Keratinocyte (primary cell): ENCODE measurements at regions not wholly inside any gene's neighbourhood (a gene's known extent, or its start where the extent isn't known, plus 50 kb on each side); places are given as distances from the start of the nearest gene placed in this dataset.

ENCODE experiments used
- DNase-seq: peaks from one replicate; pipeline ENCODE4 v3.0.0-alpha.2; 2011; ENCODE audit warnings: low read depth, missing footprints, low spot score
- FAIRE-seq: peaks from 2 replicates; lab custom pipeline; 2011; peaks lifted over from hg19 to GRCh38; lab: Jason Lieb, UNC
- H2AFZ ChIP-seq: 2 replicates; pipeline ENCODE4 v1.6.0; 2012; ENCODE audit warnings: low read length, control low read depth, inconsistent platforms; ENCODE audit not compliant: control insufficient read depth
- H3K27ac ChIP-seq: 2 replicates; pipeline ENCODE4 v1.5.1; 2011; ENCODE audit warnings: low read length; ENCODE audit not compliant: control insufficient read depth, insufficient read depth
- H3K27me3 ChIP-seq: 3 replicates; pipeline ENCODE4 v1.6.0; 2011; ENCODE audit warnings: low read length; ENCODE audit not compliant: control insufficient read depth, insufficient read depth; ENCODE audit errors: extremely low read depth
- H3K36me3 ChIP-seq, 2 experiments: 2 replicates in 1 of 2; 3 replicates in 1 of 2; pipeline ENCODE4 v1.5.1; 2011; ENCODE audit warnings: low read length in 2 of 2, mild to moderate bottlenecking in 1 of 2; ENCODE audit not compliant: control insufficient read depth in 2 of 2, insufficient read depth in 2 of 2; ENCODE audit errors: extremely low read depth in 1 of 2
- H3K4me1 ChIP-seq: 3 replicates; pipeline ENCODE4 v1.5.1; 2011; ENCODE audit warnings: low read length; ENCODE audit not compliant: control insufficient read depth, insufficient read depth; ENCODE audit errors: extremely low read depth
- H3K4me2 ChIP-seq: 3 replicates; pipeline ENCODE4 v1.6.0; 2011; ENCODE audit warnings: low read depth, low read length; ENCODE audit not compliant: control insufficient read depth, insufficient read depth; ENCODE audit errors: extremely low read depth
- H3K4me3 ChIP-seq, 3 experiments: fragments of 200-600 bp in 1 of 3; sonication (generic) in 1 of 3; 2 replicates in 2 of 3; 3 replicates in 1 of 3; pipeline ENCODE4 v1.5.1; 2011 to 2016; ENCODE audit warnings: low read length in 3 of 3, mild to moderate bottlenecking in 3 of 3, control low read depth in 2 of 3, inconsistent platforms in 1 of 3, low read depth in 1 of 3, mixed read lengths in 1 of 3, mixed run types in 1 of 3, moderate library complexity in 1 of 3; ENCODE audit not compliant: control insufficient read depth in 2 of 3, insufficient read depth in 2 of 3; ENCODE audit errors: extremely low read depth in 1 of 3
- H3K79me2 ChIP-seq: 2 replicates; pipeline ENCODE4 v1.6.0; 2012; ENCODE audit warnings: low read length; ENCODE audit not compliant: control insufficient read depth, insufficient read depth
- H3K9ac ChIP-seq: 3 replicates; pipeline ENCODE4 v1.6.0; 2011; ENCODE audit warnings: low read length; ENCODE audit not compliant: control insufficient read depth, insufficient read depth; ENCODE audit errors: extremely low read depth
- H3K9me1 ChIP-seq: 3 replicates; pipeline ENCODE4 v1.6.0; 2011; ENCODE audit warnings: low read length; ENCODE audit not compliant: control insufficient read depth, insufficient read depth; ENCODE audit errors: extremely low read depth
- H3K9me3 ChIP-seq: 2 replicates; pipeline ENCODE4 v1.5.1; 2012; ENCODE audit warnings: low read depth, low read length; ENCODE audit not compliant: control insufficient read depth
- H4K20me1 ChIP-seq: 3 replicates; pipeline ENCODE4 v1.6.0; 2011; ENCODE audit warnings: low read length; ENCODE audit not compliant: control insufficient read depth, insufficient read depth; ENCODE audit errors: extremely low read depth
- EZH2 ChIP-seq: IDR thresholded peaks from one replicate; pipeline ENCODE4 v1.6.1; 2012; ENCODE audit warnings: inconsistent platforms, mild to moderate bottlenecking, low read length, moderate library complexity
- dilution Hi-C: fragments of 300-500 bp; cut with MboI; formaldehyde crosslinking; loops from one replicate; pipeline ENCODE4 v1.7.0; 2020; ENCODE audit warnings: low sequenced_read_pairs; ENCODE audit not compliant: extremely low pct_ligation_motif_present
- TF ChIP-seq, protein P1 (sequence below), 3 experiments: IDR thresholded peaks in 1 of 3; conservative IDR thresholded peaks in 1 of 3; optimal IDR thresholded peaks in 1 of 3; 2 replicates in 2 of 3; 3 replicates in 1 of 3; pipeline versions ENCODE3 to v1.5.1; 2011; ENCODE audit warnings: low read length in 3 of 3, mild to moderate bottlenecking in 3 of 3, moderate library complexity in 2 of 3, control low read depth in 1 of 3, inconsistent platforms in 1 of 3; ENCODE audit not compliant: insufficient read depth in 2 of 3; ENCODE audit errors: extremely low read depth in 1 of 3

DNA sequence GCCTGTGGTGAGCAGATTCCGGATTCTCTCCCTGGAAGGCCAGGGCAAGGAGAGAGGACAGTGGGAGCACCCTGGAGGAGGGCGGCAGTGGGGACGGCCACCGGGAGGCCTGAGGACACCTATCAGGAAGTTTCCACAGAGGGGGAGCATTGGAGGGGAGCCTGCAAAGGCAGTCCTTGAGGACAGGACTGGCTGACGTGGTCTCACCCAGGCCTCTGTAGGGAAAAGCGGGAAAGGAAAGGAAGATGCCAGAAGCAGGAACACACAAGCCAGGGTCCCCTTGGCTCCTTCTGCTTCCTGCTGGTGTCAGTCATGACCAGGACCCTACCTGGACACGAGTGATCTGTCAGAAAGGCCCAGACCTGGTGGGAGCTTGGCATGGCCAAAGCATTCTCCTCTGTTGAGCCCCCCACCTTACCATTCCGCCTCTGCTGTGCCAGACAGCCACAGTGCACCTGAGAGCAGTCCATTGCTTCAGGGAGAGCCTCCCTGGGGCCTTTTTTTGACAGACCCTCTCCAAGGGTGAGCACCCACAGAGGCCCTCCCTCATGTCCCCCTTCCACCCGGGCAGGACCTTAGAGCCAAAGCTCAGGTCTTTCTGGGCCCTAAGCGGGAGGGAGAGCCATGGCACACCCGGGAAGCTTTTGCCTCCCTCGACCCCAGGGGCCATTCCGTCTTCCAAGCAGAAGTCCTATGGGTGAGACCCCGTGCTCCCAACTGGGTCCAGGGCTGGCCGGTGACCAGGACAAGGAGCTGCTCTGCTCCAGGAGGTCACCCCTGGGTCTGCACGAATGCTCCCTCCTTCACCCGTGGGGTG lies 333.1 kb downstream of the DYSF start:
- Histone ChIP-seq H3K4me1 (peaks cover 7% of the 10 kb centered on the region), H4K20me1 (no peaks in the 10 kb centered on the region), H3K4me2 (no peak overlapping the region), H3K9me1 (no peaks in the 10 kb centered on the region), H3K4me3 (no peak overlapping the region), H3K36me3 (no peaks in the 10 kb centered on the region), H3K79me2 (no peaks in the 10 kb centered on the region), H3K27me3 (peaks cover 18% of the 10 kb centered on the region), H2AFZ (no peak overlapping the region), H3K9me3 (no peaks in the 10 kb centered on the region), H3K9ac (no peak overlapping the region), H3K27ac (no peak overlapping the region)
- DNase-seq, result no peak
- dilution Hi-C loops, result no loop called here
- TF ChIP-seq EZH2, result no peak
- TF ChIP-seq, protein P1, sequence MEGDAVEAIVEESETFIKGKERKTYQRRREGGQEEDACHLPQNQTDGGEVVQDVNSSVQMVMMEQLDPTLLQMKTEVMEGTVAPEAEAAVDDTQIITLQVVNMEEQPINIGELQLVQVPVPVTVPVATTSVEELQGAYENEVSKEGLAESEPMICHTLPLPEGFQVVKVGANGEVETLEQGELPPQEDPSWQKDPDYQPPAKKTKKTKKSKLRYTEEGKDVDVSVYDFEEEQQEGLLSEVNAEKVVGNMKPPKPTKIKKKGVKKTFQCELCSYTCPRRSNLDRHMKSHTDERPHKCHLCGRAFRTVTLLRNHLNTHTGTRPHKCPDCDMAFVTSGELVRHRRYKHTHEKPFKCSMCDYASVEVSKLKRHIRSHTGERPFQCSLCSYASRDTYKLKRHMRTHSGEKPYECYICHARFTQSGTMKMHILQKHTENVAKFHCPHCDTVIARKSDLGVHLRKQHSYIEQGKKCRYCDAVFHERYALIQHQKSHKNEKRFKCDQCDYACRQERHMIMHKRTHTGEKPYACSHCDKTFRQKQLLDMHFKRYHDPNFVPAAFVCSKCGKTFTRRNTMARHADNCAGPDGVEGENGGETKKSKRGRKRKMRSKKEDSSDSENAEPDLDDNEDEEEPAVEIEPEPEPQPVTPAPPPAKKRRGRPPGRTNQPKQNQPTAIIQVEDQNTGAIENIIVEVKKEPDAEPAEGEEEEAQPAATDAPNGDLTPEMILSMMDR (optimal IDR thresholded peaks at IDR 0.05 in 1 of 3, IDR thresholded peaks at IDR 0.05 in 1 of 3, conservative IDR thresholded peaks at IDR 0.05 in 1 of 3; ENCODE audit: extremely low read depth in 1 of 3, insufficient read depth in 2 of 3, low read length in 3 of 3), result no peak
- FAIRE-seq, result no peak

DNA sequence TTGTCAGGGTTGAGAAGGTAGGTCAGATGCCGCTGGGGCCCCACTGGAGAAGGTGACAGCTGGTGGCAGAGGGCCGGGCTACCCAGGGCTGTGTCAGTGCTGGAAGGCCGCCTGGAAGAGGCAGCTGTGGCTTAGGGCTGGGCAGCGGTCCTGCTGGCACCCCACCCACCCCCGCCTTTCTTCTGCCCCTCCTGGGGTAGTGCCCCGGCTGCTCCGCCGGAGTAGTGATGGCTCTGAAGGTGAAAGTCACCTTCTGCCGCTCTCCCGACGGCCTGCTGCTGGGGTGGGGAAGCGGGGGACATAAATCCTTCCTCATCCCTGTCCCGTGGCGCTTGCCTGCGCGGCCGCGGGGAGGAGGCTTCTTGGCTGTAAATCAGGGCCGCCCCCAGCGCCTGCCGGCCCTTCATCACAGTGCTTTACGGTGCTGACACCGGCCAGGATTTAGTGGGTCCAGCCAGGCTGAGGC lies 332.2 kb downstream of the DYSF start:
- Histone ChIP-seq H3K4me3 (no peak overlapping the region), H3K27me3 (peaks cover 17% of the 10 kb centered on the region), H3K36me3 (no peaks in the 10 kb centered on the region), H3K9ac (no peak overlapping the region), H3K79me2 (no peaks in the 10 kb centered on the region), H3K9me3 (no peaks in the 10 kb centered on the region), H3K9me1 (no peaks in the 10 kb centered on the region), H3K4me2 (no peak overlapping the region), H3K4me1 (peaks cover 7% of the 10 kb centered on the region), H3K27ac (no peak overlapping the region), H4K20me1 (no peaks in the 10 kb centered on the region), H2AFZ (no peak overlapping the region)
- DNase-seq (no peak), FAIRE-seq (no peak)
- TF ChIP-seq EZH2, result no peak
- TF ChIP-seq, protein P1 (optimal IDR thresholded peaks at IDR 0.05 in 1 of 3, IDR thresholded peaks at IDR 0.05 in 1 of 3, conservative IDR thresholded peaks at IDR 0.05 in 1 of 3; ENCODE audit: extremely low read depth in 1 of 3, insufficient read depth in 2 of 3, low read length in 3 of 3), result no peak
- dilution Hi-C loops, result no loop called here
